Epithelial cell of esophagus (primary cell): ENCODE measurements at regions not wholly inside any gene's neighbourhood (a gene's known extent, or its start where the extent isn't known, plus 50 kb on each side); places are given as distances from the start of the nearest gene placed in this dataset.

Experiments used
- DNase-seq: peaks from one replicate; pipeline ENCODE4 v3.0.0; 2010; ENCODE audit warnings: low read depth
- H3K4me3 ChIP-seq: 2 replicates; pipeline ENCODE4 v1.5.1; 2011; ENCODE audit warnings: mild to moderate bottlenecking, low read length, control low read depth
- TF ChIP-seq, protein P1 (sequence below): IDR thresholded peaks from 2 replicates; pipeline ENCODE4 v1.5.1; 2011; ENCODE audit warnings: low read depth, mild to moderate bottlenecking, low read length, control low read depth, inconsistent platforms; ENCODE audit not compliant: insufficient read depth; ENCODE audit errors: missing control alignments

DNA sequence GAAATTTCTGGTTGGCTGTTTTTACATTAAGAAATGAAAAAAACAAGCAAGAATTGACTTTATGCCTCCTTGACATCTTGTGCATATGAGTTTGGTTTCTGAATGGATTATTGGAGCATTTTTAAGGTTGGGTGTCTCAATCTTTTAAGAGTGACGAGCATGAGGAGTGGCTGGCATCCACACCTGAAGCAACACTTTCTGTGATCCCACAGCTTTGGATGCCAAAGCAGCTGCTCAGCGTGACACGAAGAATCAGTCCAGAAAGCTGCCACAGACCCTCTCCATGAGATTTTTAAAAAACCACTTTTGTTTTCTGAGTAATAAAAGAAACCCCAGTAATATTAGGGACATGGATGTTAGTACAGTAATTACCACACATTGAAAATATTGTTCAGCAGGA is 154.5 kb downstream of the KLF13 start:
- no peak for DNase-seq
- TF ChIP-seq, protein P1, sequence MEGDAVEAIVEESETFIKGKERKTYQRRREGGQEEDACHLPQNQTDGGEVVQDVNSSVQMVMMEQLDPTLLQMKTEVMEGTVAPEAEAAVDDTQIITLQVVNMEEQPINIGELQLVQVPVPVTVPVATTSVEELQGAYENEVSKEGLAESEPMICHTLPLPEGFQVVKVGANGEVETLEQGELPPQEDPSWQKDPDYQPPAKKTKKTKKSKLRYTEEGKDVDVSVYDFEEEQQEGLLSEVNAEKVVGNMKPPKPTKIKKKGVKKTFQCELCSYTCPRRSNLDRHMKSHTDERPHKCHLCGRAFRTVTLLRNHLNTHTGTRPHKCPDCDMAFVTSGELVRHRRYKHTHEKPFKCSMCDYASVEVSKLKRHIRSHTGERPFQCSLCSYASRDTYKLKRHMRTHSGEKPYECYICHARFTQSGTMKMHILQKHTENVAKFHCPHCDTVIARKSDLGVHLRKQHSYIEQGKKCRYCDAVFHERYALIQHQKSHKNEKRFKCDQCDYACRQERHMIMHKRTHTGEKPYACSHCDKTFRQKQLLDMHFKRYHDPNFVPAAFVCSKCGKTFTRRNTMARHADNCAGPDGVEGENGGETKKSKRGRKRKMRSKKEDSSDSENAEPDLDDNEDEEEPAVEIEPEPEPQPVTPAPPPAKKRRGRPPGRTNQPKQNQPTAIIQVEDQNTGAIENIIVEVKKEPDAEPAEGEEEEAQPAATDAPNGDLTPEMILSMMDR, result no peak
- H3K4me3 ChIP-seq, result no peak overlapping the region

DNA sequence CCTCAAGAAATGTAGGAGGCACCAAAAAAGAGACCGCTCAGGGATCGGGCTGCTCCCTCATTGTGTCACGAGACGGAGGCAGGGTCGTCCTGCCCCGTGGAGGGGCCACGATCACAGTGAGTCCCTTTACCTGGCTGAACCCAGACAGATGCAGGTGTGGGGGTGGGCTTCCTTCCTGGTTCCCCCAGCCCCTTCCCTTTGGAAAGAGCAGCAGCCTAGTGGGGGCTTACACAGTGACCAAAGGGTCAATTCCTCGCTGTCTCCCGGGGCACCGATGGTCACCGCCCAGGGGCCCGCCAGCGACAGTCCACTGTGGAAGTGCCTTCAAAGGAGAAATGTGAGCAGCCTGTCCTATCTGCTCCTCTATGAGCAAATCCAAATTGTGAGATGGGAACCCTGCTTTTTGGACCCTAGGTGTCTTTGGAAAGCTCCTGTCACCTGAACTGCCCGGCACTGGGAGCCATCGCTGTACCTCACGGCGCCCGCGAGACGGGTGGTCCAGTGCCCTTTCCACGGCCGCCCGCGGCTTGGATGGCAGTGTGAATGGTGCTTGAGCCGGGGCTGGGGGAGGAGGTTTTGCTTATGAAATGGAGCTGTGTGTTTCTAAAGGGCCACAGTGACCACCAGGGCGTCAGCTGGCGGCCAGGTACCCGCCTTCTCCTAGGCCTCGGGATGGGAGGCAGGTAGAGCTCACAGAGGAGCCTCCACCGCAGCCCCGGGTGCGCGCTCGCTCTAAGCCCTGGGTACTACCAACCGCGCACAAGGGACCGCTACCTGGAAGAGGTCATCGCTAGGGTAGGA is 155.7 kb downstream of the KLF13 start:
- no peak overlapping the region for H3K4me3 ChIP-seq
- TF ChIP-seq, protein P1, result no peak
- no peak for DNase-seq

DNA sequence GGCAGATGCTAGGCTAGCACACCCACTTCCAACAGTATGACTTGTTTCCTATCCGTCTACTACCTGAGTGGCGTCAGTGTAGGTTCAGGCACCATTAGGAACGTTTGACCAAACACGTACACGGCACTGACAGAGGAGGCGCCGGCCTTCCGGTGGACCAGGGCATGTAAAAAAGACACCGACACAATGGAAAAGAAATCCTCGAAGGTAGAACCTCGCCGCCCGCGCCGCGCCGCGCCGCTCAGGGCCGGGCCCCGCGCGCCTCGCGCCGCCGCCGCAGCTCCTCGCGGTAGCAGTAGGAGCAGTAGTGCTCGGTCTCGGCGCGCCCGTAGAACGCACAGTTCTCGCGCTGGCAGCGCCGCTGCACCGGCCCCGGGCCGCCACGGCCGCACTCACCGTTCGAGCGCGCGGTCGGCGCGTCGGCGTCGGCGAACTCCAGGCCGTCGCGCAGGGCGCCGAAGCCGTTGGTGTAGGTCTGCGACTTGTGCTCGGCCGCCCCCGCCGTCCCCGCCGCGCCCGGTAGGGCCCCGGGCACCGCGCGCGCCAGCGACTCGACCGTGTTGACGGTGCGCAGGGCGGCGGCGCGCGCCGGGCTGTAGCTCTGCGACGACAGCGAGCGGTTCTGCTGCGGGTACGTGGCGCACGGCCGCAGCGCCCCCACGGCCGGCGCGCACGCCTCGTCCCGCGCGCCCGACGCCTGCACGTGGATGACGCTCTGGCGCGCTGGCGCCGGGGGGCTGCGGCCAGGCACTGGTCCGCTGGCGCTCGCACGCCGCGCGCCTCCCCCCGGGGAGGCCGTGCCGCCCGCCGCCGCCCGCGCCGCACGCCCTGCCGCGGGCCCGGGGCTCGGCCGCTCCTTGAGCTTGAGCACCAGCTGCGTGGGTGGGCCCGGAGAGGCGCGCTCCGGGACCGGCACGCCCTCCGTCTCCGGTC is 156.7 kb downstream of the KLF13 start:
- TF ChIP-seq, protein P1, result no peak
- peak; percentile 29 for DNase-seq
- H3K4me3 ChIP-seq, result no peak overlapping the region

DNA sequence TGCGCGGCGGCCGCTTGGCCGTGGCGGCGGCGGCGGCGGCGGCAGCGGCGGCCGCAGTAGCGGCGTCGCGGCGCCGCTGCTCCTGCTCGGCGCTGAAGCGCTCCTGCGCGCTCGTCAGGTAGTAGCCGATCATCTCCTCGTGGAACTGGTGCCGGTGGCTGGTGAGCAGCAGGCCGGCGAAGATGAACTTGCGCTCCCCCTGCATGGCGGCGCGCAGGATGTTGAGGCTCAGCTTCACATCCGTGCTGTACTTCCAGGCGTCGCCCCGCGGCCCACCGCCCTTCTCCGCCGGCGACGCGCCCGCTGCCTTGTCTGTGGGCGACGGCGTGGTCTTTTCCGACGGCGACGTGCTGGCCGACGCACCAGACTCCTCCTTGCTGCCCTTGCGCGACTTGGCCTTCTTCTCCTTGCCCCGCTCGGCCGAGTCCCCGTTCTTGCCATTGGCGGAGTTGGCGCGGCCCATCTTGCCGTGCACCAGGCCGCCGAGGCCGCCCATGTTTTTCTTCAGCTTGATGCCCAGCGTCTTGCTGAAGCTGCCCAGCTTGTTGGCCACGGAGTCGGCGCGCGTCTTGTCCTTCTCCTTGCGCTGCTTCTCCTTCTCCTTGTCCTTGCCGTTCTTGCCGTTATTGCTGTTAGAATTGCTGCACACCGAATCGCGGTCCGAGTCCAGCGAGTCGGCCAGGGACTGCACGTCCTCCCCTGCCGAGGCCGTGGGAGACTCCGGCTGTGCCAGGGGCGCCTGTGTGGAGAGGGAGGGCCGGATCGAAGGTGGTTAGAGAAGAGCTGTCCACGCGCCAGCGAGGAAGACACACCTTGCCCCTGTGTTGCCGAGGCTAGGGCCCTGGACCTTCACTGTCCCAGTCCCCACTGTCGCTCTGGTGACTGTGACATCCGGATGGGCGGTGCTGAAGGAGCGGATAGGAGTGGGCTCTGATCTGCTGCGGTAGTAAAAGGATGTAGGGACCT is 157.6 kb downstream of the KLF13 start:
- TF ChIP-seq, protein P1, result no peak
- no peak overlapping the region for H3K4me3 ChIP-seq
- no peak for DNase-seq

DNA sequence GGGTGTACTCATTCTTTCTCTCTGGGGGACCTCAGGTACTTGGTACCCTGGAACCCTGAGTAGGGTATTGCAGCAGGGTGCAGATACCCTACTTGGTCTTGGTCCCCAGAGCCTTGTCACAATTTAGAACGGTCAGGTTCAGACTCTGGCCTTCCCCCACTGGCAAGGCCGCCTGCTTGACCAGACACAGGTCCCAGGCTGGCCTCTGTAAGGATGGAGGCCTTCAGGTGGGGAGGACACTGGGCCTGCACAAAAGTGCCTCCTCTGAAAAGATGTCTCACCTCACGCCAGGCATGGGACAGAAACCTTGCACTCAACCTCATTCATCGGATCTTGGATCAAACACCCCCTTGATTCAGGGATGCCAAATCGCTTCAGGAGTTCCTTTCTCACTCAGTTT is 158.4 kb downstream of the KLF13 start:
- TF ChIP-seq, protein P1, result no peak
- no peak overlapping the region for H3K4me3 ChIP-seq
- no peak for DNase-seq

DNA sequence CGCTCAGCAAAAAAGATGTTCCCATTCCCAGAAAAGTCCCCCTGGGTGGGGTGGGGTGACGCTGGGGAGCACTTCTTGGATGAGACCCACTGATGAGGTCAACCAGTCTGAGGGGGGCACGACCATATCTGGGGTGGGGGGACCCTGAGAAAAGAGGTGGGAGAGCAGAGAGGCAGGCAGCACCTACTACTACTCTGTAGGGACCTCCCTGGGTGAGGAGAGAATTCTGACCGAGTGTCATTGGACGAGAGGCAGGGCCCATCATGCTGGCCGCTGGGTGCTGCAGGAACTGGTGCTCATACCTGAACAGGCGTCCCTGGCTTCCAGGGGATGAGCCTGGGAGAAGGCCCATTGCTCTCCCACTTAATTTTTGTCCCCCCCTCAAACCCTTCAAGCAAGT is 158.8 kb downstream of the KLF13 start:
- H3K4me3 ChIP-seq, result no peak overlapping the region
- no peak for DNase-seq
- TF ChIP-seq, protein P1, result no peak
